AML-193 (cell line): ENCODE measurements at regions not wholly inside any gene's neighbourhood (a gene's known extent, or its start where the extent isn't known, plus 50 kb on each side); places are given as distances from the start of the nearest gene placed in this dataset.
"Not testable (repeated sequence)": the region's sequence is repeated elsewhere in the genome, so short reads cannot be mapped to it uniquely, and the experiment has no call there.

Experiments
- DNase-seq, 2 experiments: peaks; one replicate each; lab custom pipeline; 2025; lab: John Stamatoyannopoulos, UW

DNA sequence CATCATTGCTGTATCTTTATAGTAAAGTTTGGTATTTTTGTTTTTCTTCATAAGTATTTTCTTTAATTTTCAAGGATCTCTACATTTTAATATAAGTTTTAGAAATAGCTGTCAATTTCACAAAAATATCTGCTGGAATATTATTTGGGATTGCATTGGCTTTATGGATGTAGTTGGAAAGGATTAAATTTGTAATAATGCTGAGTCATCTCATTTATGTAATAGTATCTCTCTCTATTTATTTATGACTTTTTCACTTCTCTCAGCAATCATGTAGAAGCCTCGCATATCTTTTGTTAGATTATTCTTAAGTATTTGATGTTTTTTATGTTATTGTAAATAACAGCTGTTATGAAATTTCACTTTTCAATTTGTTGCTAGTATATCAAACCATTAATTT, 223.1 kb upstream of the POGK start:
- no peak for DNase-seq

DNA sequence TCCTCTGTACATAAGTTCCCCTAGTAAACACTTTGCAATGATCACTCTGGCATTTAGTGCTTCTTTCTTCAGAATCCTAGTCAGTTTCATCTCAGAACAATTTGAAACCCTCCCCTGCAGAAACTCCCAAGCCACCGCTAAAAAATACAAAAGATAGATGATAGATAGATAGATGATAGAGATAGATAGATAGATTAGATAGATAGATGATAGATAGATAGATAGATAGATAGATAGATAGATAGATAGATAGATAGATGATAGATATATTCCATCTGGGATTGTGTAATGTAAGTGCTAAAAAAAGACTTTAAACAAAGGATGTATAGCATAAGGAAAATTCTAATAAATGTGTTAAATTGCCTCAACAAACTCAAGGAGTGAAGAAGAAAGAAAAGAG, 212.6 kb upstream of the POGK start:
- no peak for DNase-seq

DNA sequence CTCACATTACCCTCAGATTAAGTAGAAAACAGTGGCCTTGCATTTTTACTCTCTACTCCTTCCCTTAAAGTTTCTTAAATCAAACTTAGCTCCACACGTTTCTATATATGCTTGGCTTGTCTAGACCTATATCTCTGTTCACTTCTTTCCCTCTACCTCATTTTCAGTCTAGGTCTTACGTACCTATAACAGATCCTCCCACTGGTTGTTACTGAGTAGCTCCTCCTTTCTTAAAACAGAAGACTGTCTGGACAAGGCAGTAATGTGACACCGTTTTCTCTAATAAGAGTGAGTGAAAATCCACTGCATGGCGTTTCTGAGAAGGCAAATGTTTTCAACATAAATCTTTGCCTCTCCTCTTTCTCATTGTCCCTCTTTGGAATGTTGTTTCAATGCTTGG, 211.7 kb upstream of the POGK start:
- no peak for DNase-seq

DNA sequence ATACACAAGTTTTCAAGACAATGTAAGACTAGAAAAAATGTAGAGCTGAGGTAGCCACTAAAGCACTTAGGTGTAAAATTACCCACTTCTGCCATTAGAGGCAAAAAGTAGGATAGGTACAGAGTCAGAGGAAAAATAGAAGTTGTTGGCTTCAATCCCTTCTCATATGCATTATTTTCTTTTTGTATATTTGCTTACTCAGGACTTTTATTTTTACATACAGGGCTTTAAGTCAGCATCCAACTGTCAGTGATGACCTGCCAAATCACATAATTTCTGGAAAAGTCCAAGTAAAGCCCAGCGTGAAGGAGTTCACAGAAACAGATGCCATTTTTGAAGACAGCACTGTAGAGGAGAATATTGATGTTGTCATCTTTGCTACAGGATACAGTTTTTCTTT, 211.0 kb upstream of the POGK start:
- no peak for DNase-seq

DNA sequence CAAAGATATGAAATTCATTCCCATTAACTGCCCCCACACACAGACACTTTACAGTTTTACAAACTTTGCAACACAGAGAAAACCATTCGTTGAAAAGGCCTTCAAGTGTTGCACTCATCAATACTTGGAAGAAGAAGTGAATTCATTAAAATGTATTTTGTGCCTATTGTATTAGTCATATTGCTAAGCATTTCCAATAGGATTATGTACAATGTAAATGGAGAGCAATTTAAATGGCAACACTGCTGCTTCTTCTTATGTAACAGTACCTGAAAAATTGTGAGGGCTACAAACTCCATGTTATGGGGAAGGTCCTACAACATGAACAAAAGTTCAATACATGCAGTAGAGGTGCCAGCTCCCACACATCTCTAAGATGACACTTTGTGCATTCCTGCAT, 209.3 kb upstream of the POGK start:
- DNase-seq: no peak

DNA sequence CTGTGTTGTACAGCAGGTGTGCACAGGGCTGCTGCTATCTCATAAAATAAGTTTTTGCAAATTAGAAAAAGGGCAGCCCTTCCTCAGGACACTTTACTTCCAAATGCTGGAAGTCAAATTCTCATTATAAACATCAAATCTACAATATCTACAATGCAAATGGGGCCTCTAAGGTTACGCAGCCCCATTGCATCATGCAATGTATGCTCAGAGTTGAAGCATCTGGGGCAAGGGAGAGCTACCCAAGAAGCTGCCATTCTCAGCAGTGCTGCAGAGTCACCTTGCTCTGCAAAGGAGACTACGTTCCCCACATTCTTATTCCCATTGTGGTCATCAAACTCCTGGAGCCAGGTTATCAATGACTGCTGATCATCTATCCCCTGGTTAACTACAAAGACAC, 208.9 kb upstream of the POGK start:
- DNase-seq: no peak

DNA sequence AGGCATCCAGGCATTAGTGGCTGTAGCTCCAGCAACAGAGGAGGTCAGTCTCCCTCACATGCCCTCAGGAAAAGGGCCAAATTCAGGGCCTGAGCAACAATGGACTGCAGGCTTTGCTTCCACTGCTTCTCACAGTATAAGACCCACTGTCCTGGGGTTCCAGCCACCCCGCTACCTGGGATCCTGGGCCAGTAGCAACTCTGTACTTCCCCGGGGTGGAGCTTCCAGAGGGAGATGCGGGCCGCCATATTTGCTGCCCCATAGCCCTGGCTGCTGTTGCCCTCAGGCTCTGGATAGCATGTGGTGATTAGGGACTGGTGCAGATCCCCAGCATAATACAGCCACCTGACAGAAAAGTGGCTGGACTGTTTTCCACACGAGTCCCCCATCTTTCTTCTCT, 201.1 kb upstream of the POGK start:
- DNase-seq: no peak

DNA sequence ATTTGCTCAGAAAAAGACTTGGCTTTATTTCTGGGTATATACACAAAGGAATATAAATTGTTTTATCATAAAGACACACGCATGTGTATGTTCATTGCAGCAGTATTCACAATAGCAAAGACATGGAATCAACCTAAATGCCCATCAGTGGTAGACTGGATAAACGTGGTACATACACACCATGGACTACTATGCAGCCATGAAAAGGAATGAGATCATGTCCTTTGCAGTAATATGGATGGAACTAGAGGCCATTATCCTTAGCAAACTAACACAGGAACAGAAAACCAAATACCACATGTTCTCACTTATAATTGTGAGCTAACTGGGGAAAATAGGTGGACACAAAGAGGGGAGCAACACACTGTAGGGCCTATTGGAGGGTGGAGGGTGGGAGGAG, 182.0 kb upstream of the POGK start:
- DNase-seq: not testable (repeated sequence)

DNA sequence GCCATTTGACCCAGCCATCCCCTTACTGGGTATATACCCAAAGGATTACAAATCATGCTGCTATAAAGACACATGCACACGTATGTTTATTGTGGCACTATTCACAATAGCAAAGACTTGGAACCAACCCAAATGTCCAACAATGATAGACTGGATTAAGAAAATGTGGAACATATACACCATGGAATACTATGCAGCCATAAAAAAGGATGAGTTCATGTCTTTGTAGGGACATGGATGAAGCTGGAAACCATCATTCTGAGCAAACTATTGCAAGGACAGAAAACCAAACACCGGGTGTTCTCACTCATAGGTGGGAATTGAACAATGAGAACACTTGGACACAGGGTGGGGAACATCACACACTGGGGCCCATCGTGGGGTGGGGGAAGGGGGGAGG, 172.5 kb upstream of the POGK start:
- DNase-seq: not testable (repeated sequence)

DNA sequence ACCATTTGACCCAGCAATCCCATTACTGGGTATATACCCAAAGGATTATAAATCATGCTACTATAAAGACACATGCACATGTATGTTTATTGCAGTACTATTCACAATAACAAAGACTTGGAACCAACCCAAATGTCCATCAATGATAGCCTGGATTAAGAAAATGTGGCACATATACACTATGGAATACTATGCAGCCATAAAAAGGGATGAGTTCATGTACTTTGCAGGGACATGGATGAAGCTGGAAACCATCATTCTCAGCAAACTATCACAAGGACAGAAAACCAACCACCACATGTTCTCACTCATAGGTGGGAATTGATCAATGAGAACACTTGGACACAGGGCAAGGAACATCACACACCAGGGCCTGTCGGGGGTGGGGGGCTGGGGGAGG, 171.7 kb upstream of the POGK start:
- not testable (repeated sequence) for DNase-seq

DNA sequence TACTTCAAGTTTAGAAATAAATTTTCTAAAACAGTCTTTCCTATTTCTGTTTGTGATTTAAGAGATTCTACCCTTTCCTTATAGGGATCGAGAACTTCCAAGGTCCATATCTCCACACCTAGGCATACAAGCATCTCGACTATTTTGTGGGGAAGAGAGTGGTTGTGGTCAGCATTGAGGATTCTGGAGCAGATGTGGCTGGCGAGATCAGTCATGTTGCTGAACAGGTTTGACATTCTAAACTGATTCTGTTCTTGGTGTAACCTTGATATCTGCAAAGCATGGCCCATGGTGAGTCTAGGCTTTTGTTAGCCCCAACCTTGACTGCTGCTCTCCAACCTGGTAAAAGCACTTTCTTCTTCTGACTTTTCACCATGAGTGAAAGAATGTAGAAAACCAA, 167.6 kb upstream of the POGK start:
- DNase-seq: no peak

DNA sequence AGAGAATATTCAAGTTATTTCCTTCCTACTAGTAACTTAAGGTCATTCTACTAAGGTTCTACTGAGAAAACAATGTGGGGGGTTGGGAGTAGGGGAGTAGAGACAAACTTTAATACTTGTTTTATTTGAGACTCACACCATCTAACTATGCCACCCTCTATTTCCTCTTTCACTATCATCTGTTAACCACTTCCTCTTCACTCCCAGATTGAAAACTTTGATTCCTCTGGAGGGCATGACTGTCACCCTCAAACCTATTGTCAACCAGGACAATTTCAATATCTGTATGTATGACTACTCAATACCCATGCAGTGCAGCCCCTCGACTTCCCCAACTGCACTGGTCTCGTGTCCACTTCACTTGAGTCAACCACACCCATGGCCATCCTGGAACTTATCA, 165.6 kb upstream of the POGK start:
- no peak for DNase-seq

DNA sequence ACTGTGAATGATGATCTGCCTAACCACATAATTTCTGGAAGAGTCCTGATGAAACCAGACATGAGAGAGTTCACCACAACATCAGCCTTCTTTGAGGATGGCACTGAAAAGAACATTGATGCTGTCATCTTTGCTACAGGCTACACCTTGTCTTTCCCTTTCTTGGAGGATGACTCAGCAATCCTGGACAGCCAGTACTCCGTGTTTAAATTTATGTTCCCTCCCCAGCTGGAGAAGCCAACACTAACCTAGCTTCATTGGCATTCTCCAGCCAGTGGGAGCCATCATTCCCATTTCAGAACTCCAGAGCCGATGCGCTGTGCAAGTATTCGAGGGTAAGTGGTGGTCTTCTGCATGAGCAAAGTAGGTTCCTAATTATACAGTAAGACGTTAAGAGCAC, 164.1 kb upstream of the POGK start:
- DNase-seq: no peak

DNA sequence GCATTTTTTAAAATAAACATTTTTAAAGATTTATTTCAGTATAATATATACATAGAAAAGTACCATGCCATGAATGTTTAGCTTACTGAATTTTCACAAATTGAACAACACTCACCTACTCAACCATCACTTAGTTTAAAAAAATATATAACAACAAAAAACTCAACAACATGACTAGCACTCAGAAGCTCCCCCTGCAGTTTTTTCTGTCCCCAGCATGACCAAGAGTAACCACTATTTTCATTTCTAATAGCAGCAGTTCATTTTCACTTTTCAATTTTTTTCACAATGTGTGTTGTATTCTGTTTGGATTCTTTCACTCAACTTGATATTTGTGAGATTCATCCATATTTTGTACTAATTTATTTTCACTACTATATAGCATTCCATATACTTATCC, 162.3 kb upstream of the POGK start:
- DNase-seq: no peak

DNA sequence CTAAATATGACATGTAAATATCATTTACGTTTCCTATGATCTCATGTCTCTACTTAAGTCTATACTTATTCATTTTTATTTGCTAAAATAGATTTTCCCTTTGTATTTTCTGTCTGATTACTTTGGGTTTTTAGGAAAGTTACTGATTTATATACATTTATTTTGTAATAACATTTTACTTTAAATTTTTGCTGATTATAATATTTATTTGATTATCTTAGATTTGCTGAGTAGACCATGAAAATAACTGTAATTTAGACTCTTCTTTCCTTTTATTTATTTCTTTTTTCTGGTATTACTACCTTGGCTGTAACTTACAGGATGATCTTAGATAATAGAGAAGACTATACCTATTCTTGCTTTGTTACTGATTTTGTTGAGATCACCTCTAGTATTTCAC, 159.9 kb upstream of the POGK start:
- DNase-seq: no peak

DNA sequence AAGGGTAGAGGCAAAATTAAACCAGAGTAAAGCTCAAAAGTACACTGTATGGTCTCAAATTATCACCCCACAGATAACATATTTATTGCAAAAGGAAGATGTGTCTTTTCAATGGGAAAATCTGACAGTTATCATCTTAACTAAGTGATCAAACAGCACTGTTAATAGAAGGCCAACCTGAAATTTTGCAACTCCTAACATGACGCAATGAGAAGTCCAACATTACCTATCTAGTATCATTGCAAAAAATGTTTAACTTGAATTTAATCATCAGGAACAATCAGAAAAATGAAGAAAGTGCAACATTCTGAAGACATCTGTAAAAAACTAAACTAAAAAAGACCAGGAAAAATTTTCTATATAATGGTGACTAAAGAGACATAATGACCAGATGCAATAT, 156.7 kb upstream of the POGK start:
- no peak for DNase-seq

DNA sequence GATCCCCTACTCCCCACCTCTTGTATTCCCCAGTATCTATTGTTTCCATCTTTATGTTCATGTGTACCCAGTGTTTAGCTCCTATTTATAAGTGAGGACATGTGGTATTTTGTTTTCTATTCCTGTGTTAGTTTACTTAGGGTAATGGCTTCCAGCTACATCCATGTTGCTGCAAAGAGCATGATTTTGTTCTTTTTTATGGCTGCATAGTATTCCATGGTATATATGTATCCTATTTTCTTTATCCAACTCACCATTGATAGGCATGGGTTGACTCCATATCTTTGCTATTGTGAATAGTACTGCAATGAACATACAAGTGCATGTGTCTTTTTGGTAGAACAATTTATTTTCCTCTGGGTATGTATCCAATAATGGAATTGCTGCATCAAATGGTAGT, 154.6 kb upstream of the POGK start:
- not testable (repeated sequence) for DNase-seq

DNA sequence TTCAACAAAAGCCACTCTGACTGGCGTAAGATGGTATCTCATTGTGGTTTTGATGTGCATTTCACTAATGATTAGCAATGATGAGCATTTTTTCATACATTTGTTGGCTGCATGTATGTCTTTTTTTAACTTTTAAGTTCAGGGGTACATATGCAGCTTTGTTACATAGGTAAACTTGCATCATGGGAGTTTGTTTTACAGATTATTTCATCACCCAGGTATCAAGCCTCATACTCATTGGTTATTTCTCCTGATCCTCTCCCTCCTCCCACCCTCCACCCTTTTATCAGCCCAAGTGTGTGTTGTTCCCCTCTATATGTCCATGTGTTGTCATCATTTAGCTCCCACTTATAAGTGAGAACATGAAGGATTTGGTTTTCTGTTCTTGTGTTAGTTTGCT, 154.1 kb upstream of the POGK start:
- no peak for DNase-seq

DNA sequence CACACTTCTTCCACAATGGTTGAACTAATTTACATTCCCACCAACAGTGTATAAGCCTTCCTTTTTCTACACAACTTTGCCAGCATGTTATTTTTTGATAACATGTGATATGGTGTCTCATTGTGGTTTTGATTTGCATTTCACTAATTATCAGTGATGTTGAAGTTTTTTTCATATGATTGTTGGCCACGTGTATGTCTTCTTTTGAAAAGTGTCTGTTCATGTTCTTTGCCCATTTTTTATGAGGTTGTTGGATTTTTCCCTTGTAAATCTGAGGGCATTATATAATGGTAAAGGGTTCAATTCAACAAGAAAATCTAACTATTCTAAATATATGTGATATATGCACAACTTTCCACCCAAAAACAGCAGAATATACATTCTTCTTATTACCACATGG, 153.4 kb upstream of the POGK start:
- not testable (repeated sequence) for DNase-seq

DNA sequence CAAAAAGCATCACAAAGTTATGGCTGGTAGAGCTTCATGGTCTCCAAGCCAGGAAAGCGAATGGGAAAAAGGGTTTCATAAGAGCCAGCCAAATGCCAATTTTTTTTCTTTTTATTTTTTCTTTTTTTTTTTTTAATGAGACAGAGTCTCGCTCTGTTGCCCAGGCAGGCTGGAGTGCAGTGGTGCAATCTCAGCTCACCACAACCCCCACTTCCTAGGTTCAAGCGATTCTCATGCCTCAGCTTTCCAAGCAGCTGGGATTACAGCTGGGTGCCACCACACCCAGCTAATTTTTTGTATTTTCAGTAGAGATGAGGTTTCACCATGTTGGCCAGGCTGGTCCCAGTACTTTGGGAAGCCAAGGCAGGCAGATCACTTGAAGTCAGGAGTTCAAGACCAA, 148.7 kb upstream of the POGK start:
- not testable (repeated sequence) for DNase-seq

DNA sequence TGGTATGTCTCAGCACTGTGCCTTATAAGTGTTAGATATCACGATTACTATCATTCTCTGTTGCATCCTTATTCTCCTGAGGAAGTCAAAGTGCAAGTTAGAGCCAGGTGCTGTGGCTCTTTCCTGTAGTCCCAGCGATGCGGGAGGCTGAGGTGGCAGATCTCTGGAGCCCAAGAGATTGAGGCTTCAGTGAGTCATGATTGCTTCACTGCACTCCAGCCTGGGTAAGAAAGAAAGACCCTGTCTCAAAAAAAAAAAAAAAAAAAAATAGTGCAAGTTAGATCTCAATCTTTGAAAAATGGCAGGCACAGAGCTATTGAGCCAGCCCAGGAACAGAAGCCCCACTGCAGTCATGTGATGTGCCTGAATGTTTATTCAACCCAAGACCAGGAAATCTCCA, 147.8 kb upstream of the POGK start:
- no peak for DNase-seq

DNA sequence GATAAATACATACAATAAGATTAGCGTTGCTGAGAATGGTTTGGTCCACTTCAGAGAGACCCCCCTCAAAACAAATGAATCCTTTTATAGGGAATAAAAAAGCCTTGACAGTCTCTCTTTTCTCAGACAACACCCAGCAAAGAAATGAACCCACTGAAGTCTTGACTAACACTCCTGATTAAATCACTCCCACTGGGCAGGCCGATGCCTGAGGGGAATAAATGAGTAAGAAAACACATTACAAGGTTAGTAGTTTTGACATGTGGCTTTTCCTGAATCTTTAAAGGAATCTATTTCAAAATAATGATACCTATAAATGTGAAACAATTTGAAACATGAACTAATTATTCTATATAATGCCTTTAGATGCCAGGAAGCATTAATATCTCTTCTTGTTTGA, 146.9 kb upstream of the POGK start:
- no peak for DNase-seq

DNA sequence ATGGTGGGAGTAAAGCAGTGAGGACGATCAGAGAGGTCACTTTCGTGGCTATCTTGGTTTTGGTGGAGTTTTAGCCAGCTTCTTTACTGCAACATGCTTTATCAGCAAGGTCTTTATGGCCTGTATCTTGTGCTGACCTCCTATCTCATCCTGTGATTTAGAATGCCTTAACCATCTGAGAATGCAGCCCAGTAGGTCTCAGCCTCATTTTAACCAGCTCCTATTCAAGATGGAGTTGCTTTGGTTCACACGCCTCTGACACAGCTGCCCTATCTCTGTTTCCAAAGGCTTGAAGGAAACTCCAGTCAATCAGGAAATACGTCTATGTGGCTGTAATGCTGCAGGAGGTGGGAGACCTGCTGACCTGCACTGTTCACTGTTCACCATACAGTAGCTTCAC, 146.1 kb upstream of the POGK start:
- DNase-seq: no peak

DNA sequence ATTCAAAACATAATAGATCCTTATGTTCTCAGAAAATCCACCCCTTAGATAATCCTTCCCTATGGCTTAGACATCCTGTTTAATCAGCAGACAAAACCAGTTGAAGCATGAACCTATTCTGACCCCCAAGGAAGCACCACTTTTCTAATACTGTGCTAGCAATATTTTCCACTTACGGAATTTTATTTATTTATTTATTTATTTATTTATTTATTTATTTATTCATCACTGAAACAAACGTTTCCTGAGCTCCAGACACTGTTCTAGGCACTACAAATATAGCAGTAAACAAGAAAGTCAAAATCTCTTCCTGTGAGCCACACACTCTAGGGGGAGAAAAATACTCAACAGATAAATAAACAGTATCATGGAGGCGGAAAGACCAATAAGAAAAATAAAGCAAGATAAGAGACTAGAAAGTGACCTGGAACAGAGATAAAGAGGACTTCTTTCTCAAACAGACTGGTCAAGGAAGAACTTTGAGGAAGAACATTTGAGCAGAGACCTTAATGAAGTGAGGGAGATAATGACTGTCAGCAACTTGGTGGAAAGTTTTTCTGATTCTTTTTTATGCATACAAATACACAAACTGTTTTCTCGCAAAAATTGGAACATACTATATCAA, 145.5 kb upstream of the POGK start:
- no peak for DNase-seq

DNA sequence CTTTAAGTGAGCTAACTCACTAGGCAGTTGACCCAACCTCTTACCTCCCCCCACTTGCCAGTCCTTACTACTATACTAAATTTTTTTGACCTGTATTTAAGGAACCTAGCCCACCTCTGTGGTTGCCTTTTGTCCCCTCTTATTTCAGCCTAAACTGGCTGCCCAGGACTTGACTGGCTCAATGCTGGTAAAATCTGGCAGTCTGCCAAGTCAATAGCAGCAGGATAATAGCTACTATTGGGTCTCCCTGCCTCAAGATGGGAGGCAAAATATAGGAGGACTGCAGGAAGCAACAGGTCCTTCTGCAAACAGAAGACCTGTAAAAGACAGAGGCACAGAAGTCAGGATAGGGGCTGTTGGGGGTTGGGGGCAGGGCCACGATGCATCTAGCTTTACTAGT, 144.2 kb upstream of the POGK start:
- DNase-seq: no peak
